ENCODE measurements at regions not wholly inside any gene's neighbourhood (a gene's known extent, or its start where the extent isn't known, plus 50 kb on each side); places are given as distances from the start of the nearest gene placed in this dataset.

DNA sequence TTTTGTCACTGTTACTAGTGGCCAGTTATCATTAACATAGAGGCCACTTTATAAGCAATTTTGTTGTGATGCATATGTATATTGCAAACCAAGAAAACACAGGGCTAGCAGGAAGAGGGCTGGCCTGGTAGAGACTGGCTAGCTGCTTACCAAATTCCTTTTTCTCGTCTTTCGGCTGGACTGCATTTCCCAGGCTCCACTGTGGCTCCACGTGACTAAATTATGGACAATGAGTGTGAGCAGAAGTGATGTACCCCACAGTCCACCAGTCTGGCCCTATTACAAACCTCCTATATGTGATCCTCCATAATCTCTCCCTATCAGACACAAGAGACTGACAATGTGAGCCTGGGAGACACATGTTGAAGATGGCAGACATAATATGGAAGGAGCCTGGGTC, 257.0 kb downstream of the MFSD1 start:
- H3K9me3 Mint-ChIP-seq: no peaks in the 10 kb centered on the region
- Histone ChIP-seq H3K4me1 (ENCODE audit: insufficient read depth) (no peaks in the 10 kb centered on the region), H3K9me2 (ENCODE audit: insufficient read depth) (no peaks in the 10 kb centered on the region), H3K27ac (ENCODE audit: low read depth) (no peak overlapping the region), H2AFZ (peak overlapping the region; percentile 72), H3K36me3 (ENCODE audit: insufficient read depth) (no peaks in the 10 kb centered on the region), H3K4me2 (no peak overlapping the region), H3K79me2 (replicated peaks; ENCODE audit: insufficient read depth) (no peaks in the 10 kb centered on the region), H3F3A (replicated peaks; ENCODE audit: low read depth) (no peaks in the 10 kb centered on the region), H4K20me1 (replicated peaks; ENCODE audit: insufficient read depth) (no peaks in the 10 kb centered on the region), H3K27me3 (ENCODE audit: insufficient read depth) (no peaks in the 10 kb centered on the region), H3K4me3 (no peak overlapping the region)
- no peak for DNase-seq (ENCODE audit: low spot score)
- TF ChIP-seq ZNF462 (CRISPR knock-in tag; IDR thresholded peaks at IDR 0.05): no peak
- TF ChIP-seq ZNF114 (CRISPR knock-in tag; IDR thresholded peaks at IDR 0.05): no peak
- no peak overlapping the region; the same call in 1 of the 2 replicates for H3K27ac Mint-ChIP-seq
- no peaks in the 10 kb centered on the region for H3K27me3 Mint-ChIP-seq (ENCODE audit: insufficient read depth, low read depth, poor library complexity)
- H3K4me3 Mint-ChIP-seq: no peak overlapping the region
- no peak for ATAC-seq
- no peaks in the 10 kb centered on the region for H3K36me3 Mint-ChIP-seq (ENCODE audit: low read depth)
- H3K4me1 Mint-ChIP-seq: peaks cover 6% of the 10 kb centered on the region; the same call in 2 of the 3 replicates

DNA sequence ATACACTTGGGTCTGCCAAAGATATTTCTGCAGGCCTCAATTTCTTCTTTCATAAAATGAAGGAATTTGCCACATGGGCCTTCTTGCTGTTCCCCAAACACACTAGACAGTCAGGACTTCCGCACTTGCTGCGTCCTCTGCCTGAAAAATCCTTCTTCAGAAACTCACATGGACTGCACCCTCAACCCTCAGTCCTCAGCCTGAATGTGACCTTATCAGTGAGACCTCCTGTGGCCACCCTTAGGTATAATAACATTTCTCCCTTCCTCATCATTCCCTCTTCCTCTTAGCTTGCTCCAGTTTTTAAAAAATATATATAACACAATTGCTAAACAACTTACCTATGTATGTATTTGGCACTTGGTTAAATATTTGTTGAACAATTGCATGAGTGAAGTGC, 257.5 kb downstream of the MFSD1 start:
- no peaks in the 10 kb centered on the region for H3F3A ChIP-seq (replicated peaks; ENCODE audit: low read depth)
- TF ChIP-seq, protein P1, sequence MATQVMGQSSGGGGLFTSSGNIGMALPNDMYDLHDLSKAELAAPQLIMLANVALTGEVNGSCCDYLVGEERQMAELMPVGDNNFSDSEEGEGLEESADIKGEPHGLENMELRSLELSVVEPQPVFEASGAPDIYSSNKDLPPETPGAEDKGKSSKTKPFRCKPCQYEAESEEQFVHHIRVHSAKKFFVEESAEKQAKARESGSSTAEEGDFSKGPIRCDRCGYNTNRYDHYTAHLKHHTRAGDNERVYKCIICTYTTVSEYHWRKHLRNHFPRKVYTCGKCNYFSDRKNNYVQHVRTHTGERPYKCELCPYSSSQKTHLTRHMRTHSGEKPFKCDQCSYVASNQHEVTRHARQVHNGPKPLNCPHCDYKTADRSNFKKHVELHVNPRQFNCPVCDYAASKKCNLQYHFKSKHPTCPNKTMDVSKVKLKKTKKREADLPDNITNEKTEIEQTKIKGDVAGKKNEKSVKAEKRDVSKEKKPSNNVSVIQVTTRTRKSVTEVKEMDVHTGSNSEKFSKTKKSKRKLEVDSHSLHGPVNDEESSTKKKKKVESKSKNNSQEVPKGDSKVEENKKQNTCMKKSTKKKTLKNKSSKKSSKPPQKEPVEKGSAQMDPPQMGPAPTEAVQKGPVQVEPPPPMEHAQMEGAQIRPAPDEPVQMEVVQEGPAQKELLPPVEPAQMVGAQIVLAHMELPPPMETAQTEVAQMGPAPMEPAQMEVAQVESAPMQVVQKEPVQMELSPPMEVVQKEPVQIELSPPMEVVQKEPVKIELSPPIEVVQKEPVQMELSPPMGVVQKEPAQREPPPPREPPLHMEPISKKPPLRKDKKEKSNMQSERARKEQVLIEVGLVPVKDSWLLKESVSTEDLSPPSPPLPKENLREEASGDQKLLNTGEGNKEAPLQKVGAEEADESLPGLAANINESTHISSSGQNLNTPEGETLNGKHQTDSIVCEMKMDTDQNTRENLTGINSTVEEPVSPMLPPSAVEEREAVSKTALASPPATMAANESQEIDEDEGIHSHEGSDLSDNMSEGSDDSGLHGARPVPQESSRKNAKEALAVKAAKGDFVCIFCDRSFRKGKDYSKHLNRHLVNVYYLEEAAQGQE (IDR thresholded peaks at IDR 0.05; ENCODE audit: unreplicated experiment): no peak
- no peak for TF ChIP-seq NANOG (IDR thresholded peaks at IDR 0.05; ENCODE audit: borderline replicate concordance)
- TF ChIP-seq ZNF331 (CRISPR knock-in tag; IDR thresholded peaks at IDR 0.05; ENCODE audit: low read depth): no peak
- no peak for TF ChIP-seq EZH2 (IDR thresholded peaks at IDR 0.05; ENCODE audit: low read depth, unreplicated experiment)
- TF ChIP-seq CTCF (conservative IDR thresholded peaks at IDR 0.05; ENCODE audit: low read depth in 2 of 2): peak in 1 of 2 experiments; percentile 41; a peak in 2 of 4 replicates
- no peak for TF ChIP-seq ZNF114 (CRISPR knock-in tag; IDR thresholded peaks at IDR 0.05)
- Mint-ChIP-seq H3K4me1 (peaks cover 6% of the 10 kb centered on the region; the same call in 2 of the 3 replicates), H3K27ac (no peak overlapping the region), H3K27me3 (ENCODE audit: insufficient read depth, low read depth, poor library complexity) (no peaks in the 10 kb centered on the region), H3K36me3 (ENCODE audit: low read depth) (no peaks in the 10 kb centered on the region), H3K9me3 (no peaks in the 10 kb centered on the region), H3K4me3 (no peak overlapping the region)
- H3K36me3 ChIP-seq (ENCODE audit: insufficient read depth): no peaks in the 10 kb centered on the region
- DNase-seq (ENCODE audit: low spot score) (no peak), ATAC-seq (peak; percentile 38; the same call in 1 of the 3 replicates)
- H3K79me2 ChIP-seq (replicated peaks; ENCODE audit: insufficient read depth): no peaks in the 10 kb centered on the region
- H3K27ac ChIP-seq (ENCODE audit: low read depth): no peak overlapping the region
- no peaks in the 10 kb centered on the region for H3K9me2 ChIP-seq (ENCODE audit: insufficient read depth)
- no peaks in the 10 kb centered on the region for H3K4me1 ChIP-seq (ENCODE audit: insufficient read depth)
- peak overlapping the region; percentile 72 for H2AFZ ChIP-seq
- H3K27me3 ChIP-seq (ENCODE audit: insufficient read depth): no peaks in the 10 kb centered on the region
- H3K4me2 ChIP-seq: no peak overlapping the region
- no peak overlapping the region for H3K4me3 ChIP-seq
- H4K20me1 ChIP-seq (replicated peaks; ENCODE audit: insufficient read depth): no peaks in the 10 kb centered on the region
